ENCODE measurements at regions not wholly inside any gene's neighbourhood (a gene's known extent, or its start where the extent isn't known, plus 50 kb on each side); places are given as distances from the start of the nearest gene placed in this dataset.

GRCh38 chr5:18264126-18264882, 630.0 kb downstream of the TAF11L14 start:
- no peaks in the 10 kb centered on the region for H3K4me1 ChIP-seq
- no peak overlapping the region for H3K4me3 ChIP-seq
- H3K36me3 ChIP-seq, result no peaks in the 10 kb centered on the region
- no peaks in the 10 kb centered on the region for H3K27me3 ChIP-seq (ENCODE audit: low read depth)
- DNase-seq, result no peak
- TF ChIP-seq CTCF (IDR thresholded peaks at IDR 0.05; ENCODE audit: borderline replicate concordance), result no peak
- intact Hi-C loops (cut with micrococcal nuclease), result no loop called here
- H3K9me3 ChIP-seq (replicated peaks), result peaks cover 19% of the 10 kb centered on the region
- no peak overlapping the region for H3K27ac ChIP-seq (replicated peaks)

- no peak for TF ChIP-seq CTCF (IDR thresholded peaks at IDR 0.05; ENCODE audit: borderline replicate concordance)
- Histone ChIP-seq H3K27me3 (ENCODE audit: low read depth) (no peaks in the 10 kb centered on the region), H3K4me1 (no peaks in the 10 kb centered on the region), H3K36me3 (no peaks in the 10 kb centered on the region), H3K9me3 (replicated peaks) (peaks cover 5% of the 10 kb centered on the region), H3K4me3 (no peak overlapping the region), H3K27ac (replicated peaks) (no peak overlapping the region)
- no peak for DNase-seq
- intact Hi-C loops (cut with micrococcal nuclease), result no loop called here
Observed at GRCh38 chr5:18270635-18271338, 636.5 kb downstream of the TAF11L14 start.

- no peak for DNase-seq
- Histone ChIP-seq H3K4me3 (no peak overlapping the region), H3K27me3 (ENCODE audit: low read depth) (peaks cover 3% of the 10 kb centered on the region), H3K36me3 (no peaks in the 10 kb centered on the region), H3K9me3 (replicated peaks) (no peaks in the 10 kb centered on the region), H3K27ac (replicated peaks) (no peak overlapping the region), H3K4me1 (no peaks in the 10 kb centered on the region)
- intact Hi-C loops (cut with micrococcal nuclease), result no loop called here
- TF ChIP-seq CTCF (IDR thresholded peaks at IDR 0.05; ENCODE audit: borderline replicate concordance), result no peak
Observed at GRCh38 chr5:18276939-18277338, 642.7 kb downstream of the TAF11L14 start.

- no peak for TF ChIP-seq CTCF (IDR thresholded peaks at IDR 0.05; ENCODE audit: borderline replicate concordance)
- Histone ChIP-seq H3K4me3 (no peak overlapping the region), H3K4me1 (no peaks in the 10 kb centered on the region), H3K9me3 (replicated peaks) (no peaks in the 10 kb centered on the region), H3K27me3 (ENCODE audit: low read depth) (peaks cover 3% of the 10 kb centered on the region), H3K27ac (replicated peaks) (no peak overlapping the region), H3K36me3 (no peaks in the 10 kb centered on the region)
- intact Hi-C loops (cut with micrococcal nuclease), result no loop called here
- no peak for DNase-seq
Observed at GRCh38 chr5:18281947-18282581, 647.8 kb downstream of the TAF11L14 start.

- no peaks in the 10 kb centered on the region for H3K9me3 ChIP-seq (replicated peaks)
- no peak overlapping the region for H3K27ac ChIP-seq (replicated peaks)
- no peaks in the 10 kb centered on the region for H3K4me1 ChIP-seq
- no peak overlapping the region for H3K4me3 ChIP-seq
- no peak for TF ChIP-seq CTCF (IDR thresholded peaks at IDR 0.05; ENCODE audit: borderline replicate concordance)
- H3K27me3 ChIP-seq (ENCODE audit: low read depth), result peaks cover 1% of the 10 kb centered on the region
- intact Hi-C loops (cut with micrococcal nuclease), result no loop called here
- no peak for DNase-seq
- H3K36me3 ChIP-seq, result no peaks in the 10 kb centered on the region
Observed at GRCh38 chr5:18285257-18285656, 651.0 kb downstream of the TAF11L14 start.

Measured in left ventricle myocardium inferior (tissue), 1 donor.